NCI-H2227 (cell line): ENCODE measurements at regions not wholly inside any gene's neighbourhood (a gene's known extent, or its start where the extent isn't known, plus 50 kb on each side); places are given as distances from the start of the nearest gene placed in this dataset.

Experiments
- DNase-seq: peaks from one replicate; lab custom pipeline; 2025; ENCODE audit not compliant: unreplicated experiment; lab: John Stamatoyannopoulos, UW

DNA sequence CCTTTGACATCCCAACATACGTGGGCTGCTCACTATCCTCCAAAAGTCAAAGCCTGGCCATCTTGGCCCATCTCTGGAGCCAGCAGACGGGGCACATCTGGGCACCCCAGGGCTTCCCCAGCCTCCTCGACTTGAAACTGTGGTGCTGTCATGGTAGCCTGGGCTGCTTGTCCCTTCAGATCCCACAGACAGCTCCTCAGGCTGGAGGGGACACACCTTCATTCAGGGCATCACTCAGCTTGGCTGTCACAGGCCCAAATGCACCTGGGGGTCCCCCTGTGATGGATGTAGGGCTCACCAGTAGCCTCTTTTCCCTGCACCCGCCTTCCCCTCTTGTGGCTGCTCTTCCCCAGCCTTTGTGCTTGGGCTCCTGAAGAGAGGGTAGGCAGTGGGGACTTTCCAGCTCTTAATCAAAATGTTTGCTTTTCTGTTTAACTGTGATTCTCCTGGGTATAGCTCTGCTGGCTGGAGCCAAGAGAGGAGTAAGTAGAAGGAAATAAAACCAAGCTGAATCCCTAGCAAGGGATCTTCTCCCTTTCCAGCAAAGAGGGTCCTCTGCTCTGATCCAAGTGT, 92.3 kb downstream of the GYPC start:
- no peak for DNase-seq

DNA sequence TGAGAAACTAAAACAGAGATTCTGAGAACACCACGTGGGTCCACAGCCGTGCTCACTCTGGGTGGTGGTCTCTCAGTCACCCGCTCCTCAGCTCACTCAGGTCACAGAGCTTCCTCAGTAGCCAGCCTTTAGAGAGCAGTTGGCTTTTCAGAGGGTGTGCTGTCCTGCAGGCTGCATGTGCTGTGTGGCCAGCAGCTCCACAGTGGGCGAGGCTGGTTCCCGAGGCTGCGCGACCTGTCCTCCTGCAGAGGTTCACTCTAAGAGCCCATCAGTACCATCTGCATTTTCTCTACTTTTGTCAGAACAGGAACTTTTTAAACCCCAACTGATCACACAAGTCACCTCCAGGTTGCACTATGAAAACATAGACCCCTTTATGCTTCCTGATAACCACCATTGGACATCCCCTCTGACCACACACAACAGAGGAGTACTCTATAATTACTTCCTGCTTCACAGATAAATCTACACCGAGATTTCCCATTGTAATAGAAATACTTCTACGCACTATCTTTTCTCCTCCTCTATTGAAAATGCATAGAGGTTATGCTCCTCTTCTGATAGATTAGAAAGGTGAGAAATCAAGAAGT, 93.1 kb downstream of the GYPC start:
- no peak for DNase-seq

DNA sequence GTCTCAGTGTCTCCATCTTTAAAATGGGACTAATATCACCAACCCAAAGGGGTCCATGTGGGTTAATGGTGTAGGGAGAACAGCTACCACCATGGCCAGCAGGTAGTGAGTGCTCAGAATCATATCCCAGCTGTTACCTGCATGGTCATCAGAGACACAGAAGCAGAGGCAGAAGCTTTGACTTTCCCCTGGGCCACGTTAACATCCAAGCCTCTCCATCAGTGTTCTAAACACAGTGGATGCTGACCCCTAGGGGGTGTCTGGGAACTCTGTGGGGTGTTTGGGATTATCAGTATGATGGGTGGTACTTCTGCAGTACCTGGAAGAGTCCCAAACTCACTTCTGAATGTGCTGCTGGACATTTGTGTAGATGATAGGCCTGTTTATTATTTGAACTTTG, 93.6 kb downstream of the GYPC start:
- no peak for DNase-seq

DNA sequence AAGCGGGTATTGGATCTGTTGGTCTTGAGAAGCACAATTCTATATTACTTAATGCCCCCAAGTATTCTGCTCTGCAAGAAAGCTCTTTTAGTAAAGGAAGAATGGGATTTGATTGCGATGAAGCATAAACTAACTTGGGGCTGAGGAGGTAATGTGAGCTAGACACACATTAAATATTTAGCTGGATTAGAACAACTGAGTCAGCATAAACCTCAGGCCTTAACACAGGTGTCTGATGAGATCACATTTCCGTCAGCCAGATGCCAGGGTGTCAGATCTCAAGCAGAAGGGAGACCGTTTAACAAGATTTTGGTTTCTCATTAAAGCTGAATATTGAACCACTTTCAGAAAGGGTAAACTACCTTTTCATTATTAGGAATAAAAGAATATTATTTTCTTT, 94.5 kb downstream of the GYPC start:
- DNase-seq = no peak

DNA sequence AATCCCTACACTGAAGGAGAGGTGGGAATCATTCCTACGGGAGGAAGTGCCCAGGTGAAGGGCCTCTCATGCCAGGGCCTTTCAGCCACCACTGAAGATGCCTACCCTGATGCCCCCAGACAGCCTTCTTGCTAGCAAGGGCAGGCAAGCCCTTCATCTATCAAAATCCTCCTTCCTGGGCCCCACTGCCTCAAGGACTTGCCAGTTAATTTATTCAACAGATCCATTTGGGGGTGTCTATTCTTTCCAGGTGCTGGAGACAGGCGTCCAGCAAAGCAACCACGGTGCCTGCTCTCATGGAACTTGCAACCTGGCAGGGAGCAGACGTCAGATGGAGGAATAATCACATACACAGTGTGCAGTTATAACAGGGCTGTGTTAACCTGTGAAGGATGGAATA, 95.5 kb downstream of the GYPC start:
- no peak for DNase-seq

DNA sequence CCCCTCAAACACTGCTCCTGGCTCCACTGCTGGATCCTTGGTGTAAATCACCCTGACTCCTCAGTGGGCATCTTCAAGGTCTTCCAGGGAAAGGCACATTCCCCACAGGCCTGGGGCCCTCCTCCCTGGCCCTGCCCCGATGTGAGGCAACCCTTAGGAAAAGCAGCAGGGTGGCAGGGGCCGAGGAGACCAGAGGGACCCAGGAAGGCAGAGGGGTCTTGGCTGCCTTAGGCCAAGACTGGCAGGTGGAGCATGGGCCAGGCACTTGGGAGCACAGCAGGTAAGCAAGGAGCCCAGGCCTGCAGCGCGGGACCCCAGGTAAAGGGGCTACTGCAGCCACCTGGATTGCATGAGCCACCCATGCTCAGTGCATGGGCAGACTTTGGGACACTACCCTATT, 96.9 kb downstream of the GYPC start:
- no peak for DNase-seq

DNA sequence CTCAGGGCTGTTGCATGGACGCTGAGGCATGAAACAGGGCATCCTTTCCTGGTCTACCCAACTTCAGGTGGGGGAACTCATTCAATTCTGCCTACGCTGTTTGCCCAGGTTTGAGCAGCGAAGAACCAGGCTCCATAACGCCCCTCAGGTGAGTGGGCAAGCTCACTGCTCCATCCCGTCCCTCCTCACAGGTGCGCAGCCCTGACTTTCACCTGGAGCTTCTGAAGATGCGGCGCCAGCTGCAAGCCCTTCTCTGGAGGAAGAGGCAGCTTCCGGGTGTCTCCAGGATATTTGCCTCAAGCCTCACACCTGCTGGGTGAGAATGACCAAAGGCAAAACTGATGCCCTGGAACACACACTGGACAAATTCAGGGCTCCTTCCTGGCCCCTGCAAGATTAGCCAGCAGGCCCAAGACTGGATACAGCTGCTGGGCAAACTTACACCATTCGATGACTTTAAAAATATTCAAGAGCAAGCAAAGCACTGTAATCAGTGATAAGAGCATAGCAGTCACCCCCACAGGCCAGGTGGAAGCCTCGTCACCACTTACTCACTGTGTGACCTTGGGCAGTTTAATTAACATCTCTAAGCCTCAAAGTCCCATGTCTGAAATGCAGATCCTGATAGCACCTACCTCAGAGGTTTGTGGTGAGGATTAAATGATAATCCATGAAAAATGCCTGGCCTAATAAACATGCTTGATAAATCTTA, 97.7 kb downstream of the GYPC start:
- no peak for DNase-seq

DNA sequence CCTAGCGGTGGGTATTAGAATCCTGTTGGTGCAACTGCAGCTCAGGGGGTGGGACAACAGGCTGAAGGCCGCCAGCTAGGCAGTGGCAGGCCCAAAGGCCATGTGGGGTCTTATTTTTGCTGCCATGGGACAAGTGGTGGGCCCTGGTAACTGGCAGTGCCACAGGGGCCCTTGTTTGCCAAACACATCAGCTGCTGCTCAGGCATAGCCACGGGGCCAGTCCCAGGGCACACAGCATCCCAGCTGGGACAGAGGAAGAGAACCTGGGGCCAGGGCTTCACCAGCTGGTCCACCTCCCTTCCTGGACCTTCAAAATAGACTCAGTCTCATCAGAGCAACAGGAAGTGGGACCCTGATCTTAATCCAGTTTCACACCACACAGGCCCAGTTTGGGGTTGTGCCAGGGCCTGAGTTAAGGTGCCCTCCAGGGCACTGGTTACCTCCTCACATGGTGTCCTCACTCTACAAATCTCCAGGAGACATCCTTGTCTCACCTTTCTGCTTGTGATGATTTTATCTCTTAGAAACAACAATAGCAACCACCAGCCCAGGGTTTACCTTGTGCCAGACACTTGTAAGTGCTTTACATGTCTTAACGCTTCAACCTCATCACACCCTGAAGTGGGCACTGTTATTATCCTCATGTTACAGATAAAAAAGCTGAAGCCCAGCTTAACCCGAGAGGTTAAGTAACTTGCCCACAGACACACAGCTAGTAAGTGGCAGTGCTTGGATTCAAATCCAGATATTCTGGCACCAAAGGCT, 98.5 kb downstream of the GYPC start:
- no peak for DNase-seq

DNA sequence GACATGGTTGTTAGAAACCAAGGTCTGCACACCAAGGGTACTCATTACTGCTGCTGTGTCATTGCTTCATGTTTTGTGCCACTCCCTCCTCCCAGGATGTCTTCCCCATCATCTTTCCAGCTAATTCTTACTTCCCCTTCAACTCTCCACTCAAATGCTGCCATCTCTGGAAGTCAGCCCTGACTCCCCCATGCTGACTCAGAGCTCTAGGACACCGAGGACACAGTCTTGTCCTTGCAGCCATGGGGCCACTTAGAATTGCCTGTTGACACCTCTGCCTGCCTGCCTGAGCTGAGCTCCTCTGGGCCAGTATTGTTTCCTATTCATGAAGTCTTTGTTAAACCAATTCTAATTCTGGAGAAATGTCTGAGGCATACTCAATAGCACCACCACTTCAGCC, 100.2 kb downstream of the GYPC start:
- no peak for DNase-seq

DNA sequence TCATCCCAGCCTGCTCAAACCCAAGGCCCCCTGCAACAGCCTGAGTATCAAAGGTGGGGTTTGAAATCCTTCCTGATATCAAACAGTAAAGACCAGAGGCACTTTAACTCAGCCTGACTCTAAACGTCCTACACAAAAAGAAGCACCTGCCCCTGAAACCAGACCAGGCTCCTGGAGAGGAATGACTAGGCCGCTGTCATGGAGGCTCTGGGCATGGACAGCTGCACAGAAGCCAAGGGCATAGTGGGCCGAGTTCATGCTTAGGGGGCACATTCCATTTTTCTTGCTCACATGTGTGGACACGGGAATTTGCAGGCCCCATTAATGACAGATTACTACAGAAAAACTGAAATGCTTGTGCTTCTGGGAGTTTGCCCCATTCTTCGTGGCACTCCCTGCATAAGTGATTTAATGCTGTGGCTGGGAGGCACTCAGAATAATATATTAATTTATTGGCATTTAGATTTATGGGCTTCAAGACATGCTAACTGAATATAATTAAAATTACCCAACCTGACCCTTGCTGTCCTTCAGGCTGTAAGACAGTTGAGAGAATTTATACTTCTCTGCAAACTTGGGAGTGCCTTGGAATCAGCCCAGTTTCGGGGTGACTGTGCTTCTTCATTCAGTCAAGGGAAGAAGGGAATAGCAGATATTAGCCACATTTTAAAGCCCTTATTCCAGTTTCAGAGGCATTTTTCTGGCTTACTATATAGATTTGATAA, 105.5 kb downstream of the GYPC start:
- no peak for DNase-seq

DNA sequence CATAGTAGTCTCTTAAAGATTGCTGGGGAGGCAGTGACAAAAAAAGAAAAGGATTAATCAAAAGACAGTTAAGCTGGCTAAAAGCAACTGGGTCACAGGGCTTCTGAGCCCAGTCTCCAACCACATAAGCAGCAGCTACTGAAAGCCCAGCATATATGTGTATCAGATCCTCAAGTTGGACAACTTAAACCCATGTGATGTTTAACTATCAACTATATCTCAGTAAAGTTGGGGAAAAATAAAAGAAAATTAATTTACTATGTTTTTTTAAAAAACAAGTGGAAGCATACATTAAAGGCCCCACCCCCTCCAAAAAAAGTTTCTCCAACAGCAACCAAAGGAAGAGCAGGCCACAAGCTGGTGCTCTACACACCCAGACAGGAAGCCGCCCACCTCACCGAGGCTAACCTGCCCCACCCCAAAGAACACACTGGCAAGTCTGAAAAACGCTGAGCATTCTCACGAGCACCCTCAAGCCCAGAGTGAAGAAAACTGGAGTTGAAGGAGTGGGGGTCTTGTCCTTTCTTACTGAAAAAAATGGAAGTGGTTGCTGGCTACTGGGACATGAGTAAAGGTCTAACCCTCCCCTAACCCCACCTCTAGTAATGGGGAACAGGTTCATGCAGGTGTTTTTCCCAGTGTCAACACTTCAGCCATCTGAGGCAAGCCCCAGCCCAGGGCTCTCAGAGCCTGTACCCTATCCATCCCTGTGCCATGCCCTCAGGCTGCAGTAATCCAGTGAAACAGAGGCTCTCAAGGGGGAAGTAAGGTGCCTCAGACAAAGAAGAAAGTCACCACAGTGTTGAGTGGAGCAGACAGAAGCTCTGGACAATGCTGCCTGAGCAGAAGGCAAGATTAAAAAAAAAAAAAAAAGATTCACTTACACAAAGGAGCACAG, 106.3 kb downstream of the GYPC start:
- no peak for DNase-seq

DNA sequence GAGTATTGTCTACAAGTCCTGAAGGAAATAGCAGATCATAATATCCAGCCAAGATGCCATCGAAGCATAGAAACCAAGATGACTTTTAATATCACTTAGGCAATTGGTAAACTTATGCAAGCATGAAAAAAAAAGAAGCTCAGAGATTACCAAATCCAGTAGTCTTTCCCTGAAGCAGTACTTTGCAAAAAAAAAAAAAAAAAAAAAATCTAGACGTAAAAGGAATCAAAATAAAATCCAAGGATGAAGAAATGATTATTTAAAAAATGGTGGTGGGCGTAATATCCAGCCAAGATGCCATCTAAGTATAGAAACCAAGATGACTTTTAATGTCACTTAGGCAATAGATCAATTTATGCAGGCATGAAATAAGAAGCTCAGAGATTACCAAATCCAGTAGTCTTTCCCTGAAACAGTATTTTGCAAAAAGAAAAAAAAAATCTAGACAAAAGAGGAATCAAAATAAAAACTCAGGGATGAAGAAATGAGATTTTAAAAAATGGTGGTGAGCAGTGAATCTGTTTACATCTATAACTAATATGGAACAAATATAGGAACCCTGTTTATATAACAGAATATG, 108.8 kb downstream of the GYPC start:
- DNase-seq = no peak

DNA sequence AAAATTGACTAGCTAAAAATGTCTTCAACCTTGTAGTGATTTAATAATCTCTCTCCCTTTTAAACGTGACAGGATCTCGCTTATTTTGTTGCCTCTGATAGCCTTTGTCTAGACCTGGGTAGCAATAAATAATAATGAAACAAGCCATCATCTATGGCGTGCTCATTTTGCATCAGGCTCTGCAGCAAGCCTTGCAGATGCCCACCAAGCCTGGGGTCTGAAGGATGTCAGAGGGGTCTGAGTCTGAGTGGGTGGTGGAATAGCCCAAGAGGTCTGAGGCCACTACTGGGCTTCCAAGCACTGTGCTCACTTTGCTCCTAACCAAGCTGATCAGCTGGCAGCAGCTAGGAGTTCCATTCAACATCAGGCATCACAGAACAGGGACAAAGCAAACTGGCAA, 109.4 kb downstream of the GYPC start:
- DNase-seq = no peak

DNA sequence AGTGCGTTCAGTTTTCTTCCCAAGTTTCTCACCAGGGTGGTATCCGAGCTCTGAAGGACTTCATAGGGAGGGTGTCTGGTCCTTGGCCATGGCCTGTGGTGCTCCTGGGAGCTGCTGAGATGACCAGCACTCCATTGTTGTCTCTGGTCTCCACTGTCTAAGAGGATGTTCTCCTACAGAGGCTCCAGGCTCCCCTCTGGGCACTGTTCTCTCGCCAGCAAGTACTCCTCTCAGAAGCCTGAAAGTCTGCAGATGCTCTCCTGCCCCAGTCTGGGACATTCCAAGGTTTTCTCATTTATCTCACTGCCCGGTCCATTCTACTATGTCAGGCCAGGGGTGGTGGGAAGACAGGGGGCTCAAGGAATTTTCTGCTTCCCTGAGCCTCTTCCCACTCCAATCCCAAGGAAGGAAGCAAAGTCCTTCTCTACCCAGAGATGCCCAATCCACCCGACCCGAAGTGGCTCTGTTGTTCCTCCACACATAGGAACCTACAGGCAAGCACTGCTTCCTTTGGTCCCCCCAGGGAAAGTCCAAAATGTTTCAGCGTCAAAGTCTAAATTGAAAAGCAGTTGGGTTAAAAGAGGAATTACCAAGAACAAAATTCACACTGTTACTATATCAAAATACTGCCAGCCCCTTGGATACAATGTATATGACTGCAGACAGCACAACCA, 110.5 kb downstream of the GYPC start:
- no peak for DNase-seq

DNA sequence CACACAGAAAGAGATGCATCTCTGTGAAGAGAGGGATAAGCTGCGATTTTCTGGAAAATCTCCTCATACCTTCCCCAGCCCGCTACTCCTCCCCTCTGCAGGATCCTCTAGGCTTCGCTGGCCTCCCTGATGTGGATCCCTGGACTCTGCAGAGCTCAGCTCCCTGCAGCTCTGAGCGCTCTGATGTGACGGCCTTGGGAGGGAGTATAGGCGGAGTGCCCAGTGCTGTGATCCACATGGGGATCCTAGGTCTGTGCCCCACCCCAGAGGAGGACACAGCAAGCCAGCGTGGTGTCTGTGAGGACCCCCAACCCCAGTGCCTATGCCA, 111.0 kb downstream of the GYPC start:
- no peak for DNase-seq

DNA sequence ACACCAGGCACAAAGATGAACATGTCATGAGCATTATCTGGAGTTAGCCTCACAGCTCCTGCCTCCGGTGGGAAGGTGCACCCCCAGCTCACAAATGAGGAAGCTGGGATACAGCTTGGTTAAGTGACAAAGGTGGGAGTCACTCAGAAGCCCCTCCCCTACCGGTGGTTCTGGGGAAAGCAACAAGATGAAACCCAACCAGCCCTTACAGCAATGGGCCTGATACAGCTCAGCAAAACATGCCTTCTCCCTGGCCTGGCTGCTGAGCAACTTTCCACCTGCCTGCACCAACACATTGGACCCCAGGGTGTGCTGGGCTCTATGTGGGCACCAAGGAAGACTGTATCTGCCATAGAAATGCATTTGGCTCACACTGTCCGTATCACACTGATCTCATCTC, 113.2 kb downstream of the GYPC start:
- DNase-seq = no peak

DNA sequence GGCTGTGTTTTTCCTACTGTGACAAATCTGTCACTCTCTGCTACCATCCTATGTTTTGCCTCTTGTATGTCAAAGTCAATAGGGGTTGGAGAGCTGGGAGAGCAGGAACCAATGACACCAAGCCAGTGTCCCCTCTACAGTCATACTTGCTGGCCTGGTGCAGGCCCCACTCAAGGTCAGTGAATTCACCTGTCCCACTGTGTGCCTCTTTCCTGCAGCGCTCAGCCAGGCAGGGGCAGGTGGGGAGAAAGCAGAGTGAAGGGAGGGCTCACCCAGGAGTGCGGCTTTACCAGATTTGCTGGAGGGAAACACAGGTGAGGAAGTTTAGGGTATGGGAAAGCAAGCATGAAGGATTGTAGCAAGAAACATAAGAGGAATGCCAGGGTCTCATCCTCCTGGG, 114.5 kb downstream of the GYPC start:
- DNase-seq = no peak

DNA sequence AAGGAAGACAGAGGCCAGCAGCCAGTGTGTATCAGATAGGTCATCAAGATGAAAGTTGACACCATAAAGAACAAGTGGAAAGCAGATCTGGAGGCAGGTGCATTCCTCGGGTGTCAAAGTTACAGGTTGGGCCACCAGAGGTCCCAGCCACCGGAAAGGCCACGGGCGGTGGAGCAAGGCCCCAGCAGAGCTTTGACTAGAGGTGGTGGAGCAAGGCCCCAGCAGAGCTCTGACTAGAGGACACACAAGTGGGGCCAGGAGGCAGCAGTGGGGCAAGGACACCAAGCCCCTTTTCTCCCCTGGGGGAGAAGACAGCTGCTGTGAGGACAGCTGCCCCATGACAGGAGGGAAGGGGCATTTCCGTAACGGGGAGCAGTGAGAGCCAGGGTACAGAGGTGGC, 115.1 kb downstream of the GYPC start:
- DNase-seq = no peak

DNA sequence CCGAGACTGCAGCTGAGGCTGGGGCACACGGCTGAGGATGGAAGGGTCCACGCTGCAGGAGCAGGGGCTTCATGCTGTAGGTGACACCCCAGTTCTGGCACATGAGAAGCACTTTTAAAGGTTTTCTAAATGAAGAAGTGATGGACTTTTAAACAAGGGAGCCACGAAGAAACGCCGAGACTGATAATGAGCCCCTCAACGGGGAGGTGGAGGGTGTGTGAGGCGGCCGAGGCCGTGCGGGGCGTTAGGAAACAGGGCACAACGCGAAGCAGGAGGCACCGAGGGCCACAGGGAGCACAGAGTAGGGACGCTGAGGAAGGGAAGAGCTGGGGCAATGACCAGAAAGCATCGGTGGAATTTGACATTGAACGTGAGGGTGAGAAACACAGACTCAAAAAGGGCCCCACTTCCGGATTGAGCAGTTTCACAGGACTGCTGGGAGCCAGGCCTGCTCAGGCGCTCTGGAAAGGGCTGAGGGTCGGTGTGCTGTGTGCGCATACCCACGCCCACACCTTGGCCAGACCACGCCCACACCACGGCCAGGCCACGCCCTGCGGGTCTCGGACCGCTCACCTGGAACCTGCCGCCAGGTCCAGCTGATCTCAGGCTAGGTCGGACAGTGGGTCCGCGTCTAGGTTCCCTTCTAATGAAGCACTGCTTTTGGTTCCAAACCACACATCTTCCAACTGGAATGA, 115.7 kb downstream of the GYPC start:
- no peak for DNase-seq
